HCT116 (cell line): ENCODE measurements at regions not wholly inside any gene's neighbourhood (a gene's known extent, or its start where the extent isn't known, plus 50 kb on each side); places are given as distances from the start of the nearest gene placed in this dataset.

Source experiments
- ATAC-seq: fragments of 200-7000 bp; cut with Tn5 transposase; 2 replicates; pipeline ENCODE4 v1.9.1; 2020; ENCODE audit warnings: mild to moderate bottlenecking, moderate library complexity
- BruUV-seq: library from RNA; stranded (reverse); fragments of 400-500 nt; replicated peaks from 2 replicates; lab custom pipeline; 2021; lab: Mats Ljungman, UMichigan
- CTCF ChIA-PET: fragments of 300-600 bp; sonication (Branson Sonifier 250); formaldehyde crosslinking; loops from one replicate; lab custom pipeline; 2021; ENCODE audit warnings: antibody characterized with exemption; lab: Charles Lee
- POLR2A ChIA-PET: fragments of 300-600, 350-600 bp; sonication (Branson Sonifier 250); formaldehyde crosslinking; loops from one replicate; lab custom pipeline; 2021; ENCODE audit warnings: antibody characterized with exemption; lab: Charles Lee
- RAD21 ChIA-PET, 2 experiments: fragments of 300-600 bp; sonication (Branson Sonifier 250); formaldehyde crosslinking; loops; one replicate each; lab custom pipeline; 2023; ENCODE audit warnings: low total read pairs in 2 of 2; ENCODE audit not compliant: uncharacterized antibody in 2 of 2, unreplicated experiment in 2 of 2, low non-redundant PET in 1 of 2; lab: Charles Lee
- DNase-seq: peaks from one replicate; pipeline ENCODE4 v3.0.0-alpha.2; 2010; ENCODE audit warnings: low read depth, low spot score
- H2AFZ ChIP-seq: fragments of 200-600 bp; shearing (Covaris generic), sonication (generic); 2 replicates; pipeline ENCODE4 v1.6.1; 2017; ENCODE audit warnings: low read depth, mixed run types, mixed read lengths, antibody characterized with exemption, low read length; ENCODE audit not compliant: poor library complexity, severe bottlenecking
- H3K27ac ChIP-seq: 2 replicates; pipeline ENCODE4 v1.5.1; 2012; ENCODE audit warnings: low read depth, low read length
- H3K27me3 ChIP-seq: fragments of 200-600 bp; sonication (generic); 2 replicates; pipeline ENCODE4 v1.6.1; 2016; ENCODE audit warnings: mixed run types, low read length, mixed read lengths; ENCODE audit not compliant: insufficient read depth
- H3K36me3 ChIP-seq, 2 experiments: fragments of 200-500 bp in 1 of 2; fragments of 200-600 bp in 1 of 2; sonication (Bioruptor generic) in 1 of 2; sonication (generic) in 1 of 2; 2 replicates each; pipeline versions ENCODE4 v1.5.1 to v1.6.1; 2014 to 2016; ENCODE audit warnings: low read length in 2 of 2, inconsistent platforms in 1 of 2, mixed read lengths in 1 of 2, mixed run types in 1 of 2; ENCODE audit not compliant: insufficient read depth in 2 of 2, control insufficient read depth in 1 of 2
- H3K4me1 ChIP-seq, 2 experiments: fragments of 200-600 bp in 1 of 2; sonication (generic) in 1 of 2; 2 replicates each; pipeline versions ENCODE4 v1.5.1 to v1.6.1; 2012 to 2017; ENCODE audit warnings: low read length in 2 of 2, inconsistent platforms in 1 of 2, mild to moderate bottlenecking in 1 of 2, mixed read lengths in 1 of 2, mixed run types in 1 of 2, moderate library complexity in 1 of 2; ENCODE audit not compliant: insufficient read depth in 2 of 2, control insufficient read depth in 1 of 2
- H3K4me2 ChIP-seq: fragments of 200-600 bp; sonication (generic); 2 replicates; pipeline ENCODE4 v1.6.1; 2017; ENCODE audit warnings: mixed run types, low read length, mixed read lengths
- H3K4me3 ChIP-seq, 2 experiments: fragments of 200-600 bp in 1 of 2; sonication (generic) in 1 of 2; replicated peaks in 1 of 2; 2 replicates each; pipeline ENCODE4 v1.5.1; 2011 to 2016; ENCODE audit warnings: low read length in 2 of 2, control low read depth in 1 of 2, low read depth in 1 of 2, mild to moderate bottlenecking in 1 of 2, mixed read lengths in 1 of 2, mixed run types in 1 of 2
- H3K79me2 ChIP-seq: fragments of 200-600 bp; sonication (generic); 2 replicates; pipeline ENCODE4 v1.6.1; 2017; ENCODE audit warnings: mild to moderate bottlenecking, mixed run types, low read length, moderate library complexity, mixed read lengths; ENCODE audit not compliant: insufficient read depth
- H3K9ac ChIP-seq: fragments of 200-600 bp; sonication (generic); 2 replicates; pipeline ENCODE4 v1.6.1; 2016; ENCODE audit warnings: low read length, mixed read lengths
- H3K9me2 ChIP-seq: fragments of 200-600 bp; sonication (generic), shearing (Covaris generic); 2 replicates; pipeline ENCODE4 v1.6.1; 2017; ENCODE audit warnings: mixed run types, mild to moderate bottlenecking, moderate library complexity; ENCODE audit not compliant: insufficient read depth
- H3K9me3 ChIP-seq, 2 experiments: fragments of 200-500 bp in 1 of 2; fragments of 200-600 bp in 1 of 2; sonication (Bioruptor generic) in 1 of 2; sonication (generic) in 1 of 2; 2 replicates each; pipeline ENCODE4 v1.6.1; 2014 to 2017; ENCODE audit warnings: low read length in 2 of 2, mixed read lengths in 2 of 2, inconsistent platforms in 1 of 2, low read depth in 1 of 2, mild to moderate bottlenecking in 1 of 2, mixed run types in 1 of 2, moderate library complexity in 1 of 2; ENCODE audit not compliant: control insufficient read depth in 1 of 2, insufficient read depth in 1 of 2
- H4K20me1 ChIP-seq: fragments of 200-600 bp; sonication (generic), shearing (Covaris generic); 2 replicates; pipeline ENCODE4 v1.6.1; 2017; ENCODE audit warnings: mixed run types, mild to moderate bottlenecking, moderate library complexity; ENCODE audit not compliant: insufficient read depth
- ATF3 ChIP-seq: IDR thresholded peaks from 2 replicates; pipeline ENCODE4 v1.6.1; 2012
- CBX3 ChIP-seq: IDR thresholded peaks from 2 replicates; pipeline ENCODE4 v1.6.1; 2012; ENCODE audit warnings: low read depth
- CTCF ChIP-seq, 3 experiments: fragments of 200-600 bp in 1 of 3; sonication (generic) in 1 of 3; IDR thresholded peaks in 2 of 3; conservative IDR thresholded peaks in 1 of 3; 2 replicates each; pipeline ENCODE4 v1.5.1; 2012 to 2017; ENCODE audit warnings: low read depth in 2 of 3, low read length in 2 of 3, antibody characterized with exemption in 1 of 3, borderline replicate concordance in 1 of 3, control low read depth in 1 of 3, mild to moderate bottlenecking in 1 of 3, mixed read lengths in 1 of 3, mixed run types in 1 of 3, moderate library complexity in 1 of 3; ENCODE audit not compliant: insufficient read depth in 1 of 3
- EGR1 ChIP-seq: IDR thresholded peaks from 2 replicates; pipeline ENCODE4 v1.6.1; 2012; ENCODE audit warnings: low read depth
- ELF1 ChIP-seq: IDR thresholded peaks from 2 replicates; pipeline ENCODE4 v1.6.1; 2012; ENCODE audit warnings: low read depth, borderline replicate concordance
- EZH2 ChIP-seq: fragments of 200-600 bp; sonication (generic); IDR thresholded peaks from 2 replicates; pipeline ENCODE4 v1.6.1; 2017; ENCODE audit warnings: antibody characterized with exemption, mixed run types
- EZH2phosphoT487 ChIP-seq: fragments of 200-600 bp; IDR thresholded peaks from 2 replicates; pipeline ENCODE4 v1.6.1; 2018; ENCODE audit warnings: antibody characterized with exemption, borderline replicate concordance
- FOSL1 ChIP-seq: IDR thresholded peaks from 2 replicates; pipeline ENCODE4 v1.6.1; 2012; ENCODE audit warnings: low read depth
- JUND ChIP-seq: IDR thresholded peaks from 2 replicates; pipeline ENCODE4 v1.6.1; 2012
- MAX ChIP-seq: IDR thresholded peaks from 2 replicates; pipeline ENCODE4 v1.6.1; 2012
- POLR2A ChIP-seq: IDR thresholded peaks from 2 replicates; pipeline ENCODE4 v1.7.0; 2011; ENCODE audit warnings: borderline replicate concordance; ENCODE audit not compliant: insufficient read depth, insufficient read length; ENCODE audit errors: extremely low read depth
- POLR2AphosphoS5 ChIP-seq: IDR thresholded peaks from 2 replicates; pipeline ENCODE4 v1.6.1; 2011; ENCODE audit warnings: mild to moderate bottlenecking, low read depth, low read length, moderate library complexity
- RAD21 ChIP-seq: IDR thresholded peaks from 2 replicates; pipeline ENCODE4 v1.6.1; 2012; ENCODE audit warnings: low read depth, mild to moderate bottlenecking
- SIN3A ChIP-seq: IDR thresholded peaks from 2 replicates; pipeline ENCODE4 v1.6.1; 2012; ENCODE audit warnings: low read depth
- SP1 ChIP-seq: IDR thresholded peaks from 2 replicates; pipeline ENCODE4 v1.6.1; 2012; ENCODE audit warnings: low read depth
- SRF ChIP-seq: IDR thresholded peaks from 2 replicates; pipeline ENCODE4 v1.6.1; 2012; ENCODE audit warnings: low read depth
- TCF7L2 ChIP-seq: IDR thresholded peaks from 2 replicates; pipeline ENCODE4 v1.7.0; 2011; ENCODE audit warnings: borderline replicate concordance, inconsistent platforms; ENCODE audit not compliant: insufficient read depth, insufficient read length; ENCODE audit errors: extremely low read depth
- ZBTB33 ChIP-seq: IDR thresholded peaks from 2 replicates; pipeline ENCODE4 v1.6.1; 2011; ENCODE audit warnings: mild to moderate bottlenecking, low read length, moderate library complexity; ENCODE audit not compliant: insufficient replicate concordance; ENCODE audit errors: extremely low read depth
- ZFX ChIP-seq: fragments of 450-650 bp; IDR thresholded peaks from 2 replicates; pipeline ENCODE4 v1.6.1; 2017
- ZNF274 ChIP-seq: fragments of 200-500 bp; sonication (Bioruptor generic); IDR thresholded peaks from 2 replicates; pipeline ENCODE4 v1.6.1; 2014; ENCODE audit warnings: mild to moderate bottlenecking, low read depth, low read length, inconsistent platforms
- intact Hi-C: fragments of 100-400 bp; cut with micrococcal nuclease; formaldehyde crosslinking; loops from 2 replicates; pipeline ENCODE4 v1.10.0; 2022

GRCh38 chr4:62526671-62527070 is 1326.5 kb downstream of the ADGRL3 start:
- CTCF ChIA-PET: no interaction called here
- H3K79me2 ChIP-seq: no peaks in the 10 kb centered on the region
- H3K4me2 ChIP-seq: no peak overlapping the region
- H4K20me1 ChIP-seq: no peaks in the 10 kb centered on the region
- intact Hi-C loops: no loop called here
- H2AFZ ChIP-seq: no peak overlapping the region
- RAD21 ChIA-PET: no interaction called here
- no peaks in the 10 kb centered on the region for H3K27me3 ChIP-seq
- H3K27ac ChIP-seq: no peak overlapping the region
- no peak for DNase-seq
- TF ChIP-seq CBX3 (no peak), MAX (no peak), ZFX (no peak), EGR1 (no peak), POLR2AphosphoS5 (no peak), ELF1 (no peak), TCF7L2 (no peak), FOSL1 (no peak), SRF (no peak), JUND (no peak), ZBTB33 (no peak), EZH2 (no peak), ATF3 (no peak), SP1 (no peak), CTCF (IDR thresholded peaks at IDR 0.05 in 2 of 3, conservative IDR thresholded peaks at IDR 0.05 in 1 of 3; ENCODE audit: borderline replicate concordance in 1 of 3, insufficient read depth in 1 of 3, low read depth in 2 of 3, low read length in 2 of 3) (no peak), SIN3A (no peak), EZH2phosphoT487 (no peak), POLR2A (no peak), ZNF274 (no peak), RAD21 (no peak)
- POLR2A ChIA-PET: no interaction called here
- BruUV-seq: no TSS peak
- H3K36me3 ChIP-seq: no peaks in the 10 kb centered on the region
- H3K9me3 ChIP-seq: peaks cover 10% of the 10 kb centered on the region in 2 experiments; a peak in 2 of 4 replicates
- no peak overlapping the region for H3K4me3 ChIP-seq
- H3K9ac ChIP-seq: no peak overlapping the region
- H3K4me1 ChIP-seq: no peaks in the 10 kb centered on the region
- ATAC-seq: no peak
- H3K9me2 ChIP-seq: no peaks in the 10 kb centered on the region
